K562 (cell line): ENCODE measurements at regions not wholly inside any gene's neighbourhood (a gene's known extent, or its start where the extent isn't known, plus 50 kb on each side); places are given as distances from the start of the nearest gene placed in this dataset.

Source experiments
- ATAC-seq: fragments of 200-7000 bp; cut with Tn5 transposase; 3 replicates; pipeline ENCODE4 v1.9.1; 2020; ENCODE audit warnings: moderate library complexity
- BruUV-seq: library from RNA; stranded (reverse); fragments of 400-500 nt; replicated peaks from 2 replicates; lab custom pipeline; 2021; lab: Mats Ljungman, UMichigan
- CTCF ChIA-PET: fragments of 300-600 bp; formaldehyde crosslinking; extraction: SDS; loops from one replicate; lab custom pipeline; 2021; ENCODE audit warnings: low intra/inter-chr PET ratio; lab: Yijun Ruan, JAX
- POLR2A ChIA-PET: fragments of 300-600, 350-650 bp; sonication (Branson Sonifier 250); formaldehyde crosslinking; extraction: SDS; loops from one replicate; lab custom pipeline; 2021; ENCODE audit warnings: antibody characterized with exemption, inconsistent platforms; lab: Yijun Ruan, JAX
- DNase-seq, 4 experiments: peaks; one replicate each; pipeline versions ENCODE4 v3.0.0 to v3.0.0-alpha.2; 2011 to 2018; ENCODE audit warnings: low spot score in 3 of 4, mixed read lengths in 3 of 4; ENCODE audit errors: extremely low read depth in 1 of 4
- FAIRE-seq: peaks from 2 replicates; lab custom pipeline; 2011; peaks lifted over from hg19 to GRCh38; lab: Jason Lieb, UNC
- H2AFZ ChIP-seq: 2 replicates; pipeline ENCODE4 v1.6.0; 2011; ENCODE audit warnings: low read depth, low read length, control low read depth, inconsistent platforms
- H3K27ac ChIP-seq: fragments of 200-600 bp; 3 replicates; pipeline ENCODE4 v1.8.0; 2011; ENCODE audit warnings: low read depth, mild to moderate bottlenecking, control low read depth, inconsistent platforms, low read length, moderate library complexity, mixed read lengths; ENCODE audit errors: extremely low read depth
- H3K27me3 ChIP-seq, 2 experiments: fragments of 300-600 bp in 1 of 2; 2 replicates in 1 of 2; 3 replicates in 1 of 2; pipeline versions ENCODE4 v1.6.0 to v1.8.0; 2011; ENCODE audit warnings: inconsistent platforms in 2 of 2, low read length in 2 of 2, mild to moderate bottlenecking in 1 of 2, mixed read lengths in 1 of 2, moderate library complexity in 1 of 2; ENCODE audit not compliant: control insufficient read depth in 2 of 2, insufficient read depth in 2 of 2
- H3K36me3 ChIP-seq: fragments of 300-600 bp; 3 replicates; pipeline ENCODE4 v1.8.0; 2011; ENCODE audit warnings: mild to moderate bottlenecking, low read length, inconsistent platforms; ENCODE audit not compliant: control insufficient read depth, insufficient read depth
- H3K4me1 ChIP-seq, 2 experiments: fragments of 200-600 bp in 1 of 2; replicated peaks in 1 of 2; 2 replicates in 1 of 2; 3 replicates in 1 of 2; pipeline versions ENCODE4 v1.5.1 to v1.8.0; 2011; ENCODE audit warnings: inconsistent platforms in 2 of 2, low read length in 2 of 2, mild to moderate bottlenecking in 1 of 2, mixed read lengths in 1 of 2, moderate library complexity in 1 of 2; ENCODE audit not compliant: control insufficient read depth in 2 of 2, insufficient read depth in 2 of 2
- H3K4me2 ChIP-seq: 2 replicates; pipeline ENCODE4 v1.6.1; 2011; ENCODE audit warnings: low read length, control low read depth, inconsistent platforms, mixed read lengths; ENCODE audit not compliant: insufficient read depth
- H3K4me3 ChIP-seq: fragments of 200-600 bp; sonication (generic), shearing (Covaris generic); 2 replicates; pipeline ENCODE4 v1.5.1; 2016; ENCODE audit warnings: control low read depth, inconsistent platforms
- H3K79me2 ChIP-seq: fragments of 200-600 bp; 3 replicates; pipeline ENCODE4 v1.8.0; 2011; ENCODE audit warnings: low read length, inconsistent platforms; ENCODE audit not compliant: control insufficient read depth, insufficient read depth
- H3K9ac ChIP-seq, 2 experiments: 2 replicates each; pipeline versions ENCODE4 v1.6.0 to v1.6.1; 2011; ENCODE audit warnings: low read depth in 2 of 2, low read length in 2 of 2, control low read depth in 1 of 2, inconsistent platforms in 1 of 2, mild to moderate bottlenecking in 1 of 2, mixed read lengths in 1 of 2; ENCODE audit not compliant: insufficient read depth in 1 of 2
- H3K9me1 ChIP-seq: one replicate; pipeline ENCODE4 v1.6.0; 2011; ENCODE audit warnings: inconsistent platforms, mild to moderate bottlenecking, low read length, moderate library complexity; ENCODE audit not compliant: control insufficient read depth, insufficient read depth
- H3K9me3 ChIP-seq: replicated peaks from 2 replicates; pipeline ENCODE4 v1.5.1; 2011; ENCODE audit warnings: low read depth, low read length, inconsistent platforms; ENCODE audit not compliant: control insufficient read depth, insufficient read depth
- H4K20me1 ChIP-seq: replicated peaks from 2 replicates; pipeline ENCODE4 v1.6.1; 2011; ENCODE audit warnings: low read length, inconsistent platforms, mixed read lengths; ENCODE audit not compliant: control insufficient read depth, insufficient read depth
- CHD4 ChIP-seq: fragments of 200-600 bp; sonication (generic); IDR thresholded peaks from 3 replicates; pipeline ENCODE4 v1.6.1; 2012; ENCODE audit warnings: low read depth, mild to moderate bottlenecking, mixed read lengths, low read length, inconsistent platforms; ENCODE audit not compliant: insufficient read depth, insufficient replicate concordance, poor library complexity, severe bottlenecking
- ETS2 ChIP-seq: IDR thresholded peaks from 2 replicates; pipeline ENCODE4 v1.6.1; 2016; ENCODE audit warnings: borderline replicate concordance, missing genetic modification characterization, mild to moderate bottlenecking, moderate library complexity, missing compliant biosample characterization; ENCODE audit not compliant: poor library complexity, severe bottlenecking
- LCOR ChIP-seq: sonication (generic); formaldehyde crosslinking; IDR thresholded peaks from 2 replicates; pipeline ENCODE4 v1.8.0; 2022; ENCODE audit warnings: mild to moderate bottlenecking, missing genetic modification reagents
- MAZ ChIP-seq, 2 experiments: fragments of 450-650 bp in 1 of 2; sonication (generic) in 1 of 2; formaldehyde crosslinking; IDR thresholded peaks in 1 of 2; conservative IDR thresholded peaks in 1 of 2; 2 replicates each; pipeline versions ENCODE4 v1.4.0 to v1.5.0; 2020; ENCODE audit warnings: mild to moderate bottlenecking in 1 of 2, missing genetic modification reagents in 1 of 2
- PHTF2 ChIP-seq: fragments of 250-450 bp; sonication (Bioruptor Pico); IDR thresholded peaks from 2 replicates; pipeline ENCODE4 v1.5.0; 2021; ENCODE audit warnings: mild to moderate bottlenecking
- POLR3G ChIP-seq: IDR thresholded peaks from 2 replicates; pipeline ENCODE4 v1.6.1; 2011; ENCODE audit not compliant: insufficient read length, insufficient replicate concordance; ENCODE audit errors: extremely low read depth
- RBFOX2 ChIP-seq: fragments of 200-400 bp; formaldehyde crosslinking; IDR thresholded peaks from 2 replicates; pipeline ENCODE4 v1.6.1; 2017; ENCODE audit warnings: low read depth, mild to moderate bottlenecking, low read length, moderate library complexity
- TAF15 ChIP-seq: fragments of 200-400 bp; formaldehyde crosslinking; IDR thresholded peaks from 2 replicates; pipeline ENCODE4 v1.6.1; 2017; ENCODE audit warnings: mild to moderate bottlenecking, low read depth, low read length, moderate library complexity
- ZNF561 ChIP-seq: fragments of 450-650 bp; formaldehyde crosslinking; conservative IDR thresholded peaks from 2 replicates; pipeline ENCODE4 v1.4.0; 2020; ENCODE audit warnings: mild to moderate bottlenecking, moderate library complexity
- WGBS: fragments of 100-300 bp; shearing (Covaris generic); methylation state at CpG from one replicate; pipeline ENCODE4 v1.1.6; 2016; ENCODE audit warnings: low coverage, mixed read lengths; ENCODE audit not compliant: insufficient coverage; ENCODE audit errors: missing lambda C conversion rate; 5-methylcytosine and 5-hydroxymethylcytosine counted together
- in situ Hi-C: fragments of 300-500 bp; cut with MboI; formaldehyde crosslinking; loops from 4 replicates; pipeline ENCODE4 v1.15.0; 2018; ENCODE audit warnings: inconsistent platforms, mixed read lengths
- intact Hi-C: fragments of 100-400 bp; cut with micrococcal nuclease; formaldehyde crosslinking; loops from 2 replicates; pipeline ENCODE4 v1.14.2; 2022
- TF ChIP-seq, protein P1 (sequence below): IDR thresholded peaks from 2 replicates; pipeline ENCODE4 v1.6.1; 2011; ENCODE audit not compliant: insufficient read length; ENCODE audit errors: extremely low read depth
- TF ChIP-seq, protein P2 (sequence below): fragments of 450-650 bp; IDR thresholded peaks from 2 replicates; pipeline ENCODE4 v1.6.1; 2016; ENCODE audit warnings: mild to moderate bottlenecking

DNA sequence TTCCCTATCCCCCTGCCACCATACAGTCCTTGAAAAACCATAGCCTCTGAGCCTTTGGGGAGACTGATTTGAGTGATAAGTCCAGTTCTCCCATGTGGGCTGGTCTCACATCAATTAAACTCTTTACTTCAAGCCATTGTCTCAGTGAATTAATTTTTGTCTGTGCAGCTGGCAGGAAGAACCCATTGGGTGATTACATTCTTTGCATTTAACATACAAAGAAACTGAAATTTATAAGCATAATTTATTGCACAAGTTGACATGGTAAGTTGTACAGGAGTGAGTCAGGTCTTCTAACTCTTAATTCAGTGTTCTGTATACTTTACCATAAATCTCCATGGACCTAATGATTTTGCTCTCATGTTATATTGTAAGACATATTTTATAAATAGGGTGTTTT lies 1613.0 kb upstream of the LRRTM3 start:
- no peak for ATAC-seq
- Histone ChIP-seq H3K27me3 (no peaks in the 10 kb centered on the region), H3K27ac (no peak overlapping the region), H2AFZ (no peak overlapping the region), H3K9me3 (peaks cover 2% of the 10 kb centered on the region; the same call in 1 of the 2 replicates), H3K36me3 (no peaks in the 10 kb centered on the region), H3K4me3 (no peak overlapping the region), H3K79me2 (no peaks in the 10 kb centered on the region), H3K4me2 (no peak overlapping the region), H3K4me1 (no peaks in the 10 kb centered on the region), H3K9me1 (no peaks in the 10 kb centered on the region), H3K9ac (no peak overlapping the region), H4K20me1 (no peaks in the 10 kb centered on the region)
- ChIA-PET POLR2A (no interaction called here), CTCF (no interaction called here)
- DNase-seq: no peak
- FAIRE-seq: no peak
- TF ChIP-seq TAF15 (no peak), CHD4 (no peak), RBFOX2 (no peak)
- intact Hi-C loops (no loop called here), in situ Hi-C loops (no loop called here)
- BruUV-seq: no TSS peak

DNA sequence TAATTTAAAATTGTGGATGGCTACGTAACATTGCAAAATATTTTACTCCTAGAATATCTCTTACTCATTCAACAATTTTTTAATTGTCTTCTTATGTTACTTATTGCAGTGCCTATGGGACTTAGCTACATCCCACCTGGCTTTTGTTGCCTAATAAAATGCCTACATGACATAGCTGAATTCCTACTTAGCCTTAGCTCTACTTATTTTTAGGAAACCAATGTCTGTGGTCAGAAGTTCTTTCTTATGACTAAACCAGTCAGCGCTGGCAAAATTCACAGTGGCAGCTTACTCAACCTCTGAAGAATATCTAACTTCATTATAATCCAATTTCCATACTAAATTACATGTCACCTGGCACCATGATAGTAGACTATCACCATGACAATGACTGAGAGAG lies 1612.4 kb upstream of the LRRTM3 start:
- H3K27me3 ChIP-seq: no peaks in the 10 kb centered on the region
- no peaks in the 10 kb centered on the region for H3K9me1 ChIP-seq
- WGBS: 5% methylated on average over 2 of the region's 2 CpGs
- no peak overlapping the region for H3K9ac ChIP-seq
- ChIA-PET POLR2A (no interaction called here), CTCF (no interaction called here)
- ATAC-seq (no peak), DNase-seq (no peak), FAIRE-seq (no peak)
- intact Hi-C loops (no loop called here), in situ Hi-C loops (no loop called here)
- no peaks in the 10 kb centered on the region for H3K79me2 ChIP-seq
- H2AFZ ChIP-seq: no peak overlapping the region
- TF ChIP-seq, protein P1, sequence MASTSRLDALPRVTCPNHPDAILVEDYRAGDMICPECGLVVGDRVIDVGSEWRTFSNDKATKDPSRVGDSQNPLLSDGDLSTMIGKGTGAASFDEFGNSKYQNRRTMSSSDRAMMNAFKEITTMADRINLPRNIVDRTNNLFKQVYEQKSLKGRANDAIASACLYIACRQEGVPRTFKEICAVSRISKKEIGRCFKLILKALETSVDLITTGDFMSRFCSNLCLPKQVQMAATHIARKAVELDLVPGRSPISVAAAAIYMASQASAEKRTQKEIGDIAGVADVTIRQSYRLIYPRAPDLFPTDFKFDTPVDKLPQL: no peak
- TF ChIP-seq, protein P2, sequence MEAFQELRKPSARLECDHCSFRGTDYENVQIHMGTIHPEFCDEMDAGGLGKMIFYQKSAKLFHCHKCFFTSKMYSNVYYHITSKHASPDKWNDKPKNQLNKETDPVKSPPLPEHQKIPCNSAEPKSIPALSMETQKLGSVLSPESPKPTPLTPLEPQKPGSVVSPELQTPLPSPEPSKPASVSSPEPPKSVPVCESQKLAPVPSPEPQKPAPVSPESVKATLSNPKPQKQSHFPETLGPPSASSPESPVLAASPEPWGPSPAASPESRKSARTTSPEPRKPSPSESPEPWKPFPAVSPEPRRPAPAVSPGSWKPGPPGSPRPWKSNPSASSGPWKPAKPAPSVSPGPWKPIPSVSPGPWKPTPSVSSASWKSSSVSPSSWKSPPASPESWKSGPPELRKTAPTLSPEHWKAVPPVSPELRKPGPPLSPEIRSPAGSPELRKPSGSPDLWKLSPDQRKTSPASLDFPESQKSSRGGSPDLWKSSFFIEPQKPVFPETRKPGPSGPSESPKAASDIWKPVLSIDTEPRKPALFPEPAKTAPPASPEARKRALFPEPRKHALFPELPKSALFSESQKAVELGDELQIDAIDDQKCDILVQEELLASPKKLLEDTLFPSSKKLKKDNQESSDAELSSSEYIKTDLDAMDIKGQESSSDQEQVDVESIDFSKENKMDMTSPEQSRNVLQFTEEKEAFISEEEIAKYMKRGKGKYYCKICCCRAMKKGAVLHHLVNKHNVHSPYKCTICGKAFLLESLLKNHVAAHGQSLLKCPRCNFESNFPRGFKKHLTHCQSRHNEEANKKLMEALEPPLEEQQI: no peak
- TF ChIP-seq MAZ (CRISPR knock-in tag; conservative IDR thresholded peaks at IDR 0.05 in 1 of 2, IDR thresholded peaks at IDR 0.05 in 1 of 2) (no peak), ZNF561 (CRISPR knock-in tag) (no peak), ETS2 (tag) (no peak), PHTF2 (no peak), LCOR (CRISPR knock-in tag) (no peak), POLR3G (no peak)
- H3K4me1 ChIP-seq: no peaks in the 10 kb centered on the region
- BruUV-seq: no TSS peak
- no peak overlapping the region for H3K27ac ChIP-seq
- no peak overlapping the region for H3K4me3 ChIP-seq
- no peak overlapping the region for H3K4me2 ChIP-seq
- no peaks in the 10 kb centered on the region for H4K20me1 ChIP-seq
- no peaks in the 10 kb centered on the region for H3K36me3 ChIP-seq
- peaks cover 2% of the 10 kb centered on the region; the same call in 1 of the 2 replicates for H3K9me3 ChIP-seq
